Gastroesophageal sphincter (tissue), 4 donors: ENCODE measurements at regions not wholly inside any gene's neighbourhood (a gene's known extent, or its start where the extent isn't known, plus 50 kb on each side); places are given as distances from the start of the nearest gene placed in this dataset.

ENCODE experiments used
- ATAC-seq: fragments of 150-250 bp; one replicate; pipeline ENCODE4 v1.9.1; 2016; ENCODE audit warnings: mild to moderate bottlenecking, moderate library complexity
- H3K27ac ChIP-seq, 4 donors: fragments of 200-600 bp; sonication (generic) in 3 of 4; 1 replicate in 3 of 4; 2 replicates in 1 of 4; pipeline ENCODE4 v1.5.1; 2016 to 2019
- H3K27me3 ChIP-seq: fragments of 200-600 bp; sonication (generic); one replicate; pipeline ENCODE4 v1.5.1; 2019
- H3K36me3 ChIP-seq, 2 donors: fragments of 200-600 bp; sonication (generic); one replicate each; pipeline ENCODE4 v1.5.1; 2019; ENCODE audit warnings: control low read depth in 1 of 2
- H3K4me1 ChIP-seq, 3 donors: fragments of 200-600 bp; sonication (generic); 1 replicate in 2 of 3; 2 replicates in 1 of 3; pipeline ENCODE4 v1.5.1; 2016 to 2019; ENCODE audit warnings: control low read depth in 2 of 3
- H3K4me3 ChIP-seq, 2 donors: fragments of 200-600 bp; sonication (generic); one replicate each; pipeline ENCODE4 v1.5.1; 2019; ENCODE audit warnings: mild to moderate bottlenecking in 1 of 2, moderate library complexity in 1 of 2
- H3K9me3 ChIP-seq, 3 donors: fragments of 200-600 bp; sonication (generic); one replicate each; pipeline ENCODE4 v1.5.1; 2017 to 2019; ENCODE audit warnings: control low read depth in 2 of 3
- CTCF ChIP-seq, 4 experiments: fragments of 200-600 bp in 2 of 4; fragments of 450-650 bp in 2 of 4; sonication (generic) in 1 of 4; IDR thresholded peaks; one replicate each; pipeline ENCODE4 v1.5.1; 2017 to 2019; ENCODE audit warnings: antibody characterized with exemption in 4 of 4, mild to moderate bottlenecking in 2 of 4, moderate library complexity in 2 of 4
- EP300 ChIP-seq: sonication (generic); formaldehyde crosslinking; IDR thresholded peaks from one replicate; pipeline ENCODE4 v1.6.1; 2017; ENCODE audit warnings: antibody characterized with exemption, mild to moderate bottlenecking
- POLR2A ChIP-seq, 2 donors: fragments of 450-650 bp; IDR thresholded peaks; one replicate each; pipeline ENCODE4 v1.6.1; 2017; ENCODE audit warnings: antibody characterized with exemption in 2 of 2, mild to moderate bottlenecking in 2 of 2, moderate library complexity in 1 of 2
- POLR2AphosphoS5 ChIP-seq: sonication (generic); formaldehyde crosslinking; IDR thresholded peaks from one replicate; pipeline ENCODE4 v1.6.1; 2017; ENCODE audit warnings: antibody characterized with exemption
- WGBS, 2 donors: methylation state at CpG; one replicate each; pipeline ENCODE4 v1.1.5; 2018; ENCODE audit warnings: low coverage in 1 of 2; 5-methylcytosine and 5-hydroxymethylcytosine counted together

- H3K27me3 ChIP-seq: no peaks in the 10 kb centered on the region
- no peak overlapping the region for H3K27ac ChIP-seq
- WGBS, 2 donors: 96 to 100% methylated on average over 3 of the region's 3 CpGs
- ATAC-seq: no peak
- no peak for TF ChIP-seq POLR2A (IDR thresholded peaks at IDR 0.05)
- no peak for TF ChIP-seq CTCF (IDR thresholded peaks at IDR 0.05)
- no peak for TF ChIP-seq POLR2AphosphoS5
- TF ChIP-seq EP300: no peak
- no peaks in the 10 kb centered on the region for H3K36me3 ChIP-seq
- no peaks in the 10 kb centered on the region for H3K9me3 ChIP-seq
- H3K4me3 ChIP-seq: no peak overlapping the region
- H3K4me1 ChIP-seq: no peaks in the 10 kb centered on the region
These were observed 266.5 kb upstream of the CCDC54 start for GRCh38 chr3:107110596-107111305.

DNA sequence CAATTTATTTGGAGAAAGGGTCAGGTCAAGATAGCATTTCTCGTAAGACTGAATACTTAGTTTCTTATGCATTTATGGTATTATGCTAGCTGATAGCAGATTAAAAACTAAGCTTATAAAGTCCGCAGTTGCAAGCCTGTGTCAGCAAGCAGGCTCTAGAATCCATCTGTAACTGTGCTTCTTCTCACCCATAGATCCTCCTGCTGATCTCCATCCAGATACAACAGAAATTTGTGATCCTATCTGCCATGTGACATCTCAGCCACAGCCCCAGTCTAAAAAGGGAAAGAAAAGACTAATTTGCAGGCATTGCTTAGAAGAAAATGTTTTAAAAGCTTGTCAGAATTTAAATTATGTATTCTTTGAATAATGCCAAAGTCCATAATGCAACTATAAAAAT, 265.4 kb upstream of the CCDC54 start:
- H3K27me3 ChIP-seq: no peaks in the 10 kb centered on the region
- no peak overlapping the region for H3K4me3 ChIP-seq
- H3K4me1 ChIP-seq: no peaks in the 10 kb centered on the region
- TF ChIP-seq POLR2A (IDR thresholded peaks at IDR 0.05) (no peak), CTCF (IDR thresholded peaks at IDR 0.05) (no peak), POLR2AphosphoS5 (no peak), EP300 (no peak)
- H3K27ac ChIP-seq: no peak overlapping the region
- no peaks in the 10 kb centered on the region for H3K9me3 ChIP-seq
- no peaks in the 10 kb centered on the region for H3K36me3 ChIP-seq
- WGBS, 2 donors: 91 to 94% methylated on average over 2 of the region's 2 CpGs
- no peak for ATAC-seq

- no peak overlapping the region for H3K27ac ChIP-seq
- no peak for ATAC-seq
- TF ChIP-seq POLR2A (IDR thresholded peaks at IDR 0.05) (no peak), CTCF (IDR thresholded peaks at IDR 0.05) (no peak), POLR2AphosphoS5 (no peak), EP300 (no peak)
- no peaks in the 10 kb centered on the region for H3K27me3 ChIP-seq
- H3K36me3 ChIP-seq: no peaks in the 10 kb centered on the region
- H3K4me1 ChIP-seq: no peaks in the 10 kb centered on the region
- H3K9me3 ChIP-seq: no peaks in the 10 kb centered on the region
- 67 to 77% methylated on average over 1 of the region's 1 CpG for WGBS, 2 donors
- no peak overlapping the region for H3K4me3 ChIP-seq
These were observed 264.9 kb upstream of the CCDC54 start for GRCh38 chr3:107112356-107112755.

DNA sequence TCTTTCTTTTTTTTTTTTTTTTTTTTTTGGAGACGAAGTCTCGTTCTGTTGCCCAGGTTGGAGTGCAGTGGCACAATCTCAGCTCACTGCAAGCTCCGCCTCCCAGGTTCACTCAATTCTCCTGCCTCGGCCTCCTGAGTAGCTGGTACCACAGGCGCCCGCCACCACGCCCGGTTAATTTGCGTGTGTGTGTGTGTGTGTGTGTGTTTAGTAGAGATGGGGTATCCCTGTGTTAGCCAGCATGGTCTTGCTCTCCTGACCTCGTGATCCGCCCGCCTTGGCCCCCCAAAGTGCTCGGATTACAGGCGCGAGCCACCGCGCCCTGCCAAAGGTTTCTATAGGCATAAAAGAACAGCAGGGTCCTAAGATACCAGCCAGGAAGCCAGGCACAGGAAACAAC, 261.0 kb upstream of the CCDC54 start:
- Histone ChIP-seq H3K4me1 (peaks cover 0 to 16% (median 0%) of the 10 kb centered on the region in 3 donors), H3K27ac (no peak overlapping the region), H3K4me3 (no peak overlapping the region), H3K27me3 (no peaks in the 10 kb centered on the region), H3K36me3 (no peaks in the 10 kb centered on the region), H3K9me3 (no peaks in the 10 kb centered on the region)
- 71% methylated on average over 4 of the region's 17 CpGs; no CpG with 5 or more reads in 1 of the 2 donors for WGBS, 2 donors
- TF ChIP-seq CTCF (IDR thresholded peaks at IDR 0.05): no peak
- no peak for TF ChIP-seq POLR2AphosphoS5
- no peak for TF ChIP-seq POLR2A (IDR thresholded peaks at IDR 0.05)
- no peak for TF ChIP-seq EP300
- ATAC-seq: no peak

DNA sequence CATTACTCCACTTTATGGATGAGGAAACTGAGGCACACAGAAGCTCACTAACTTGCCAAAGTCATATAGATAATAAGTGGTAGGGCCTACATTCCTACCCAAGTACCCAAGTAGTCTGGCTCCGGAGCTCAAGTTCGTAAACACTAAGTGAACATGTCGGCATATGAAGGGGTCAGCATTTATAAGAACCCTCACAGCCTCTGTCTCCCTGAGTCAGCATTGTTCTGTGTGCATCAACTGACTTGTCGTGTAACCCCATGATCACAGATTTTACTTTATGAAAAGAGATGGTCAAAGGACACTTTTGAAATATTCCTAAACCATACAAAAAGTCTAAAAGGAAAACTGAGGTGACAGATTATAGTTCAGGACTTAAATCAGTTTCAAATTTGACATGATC, 260.1 kb upstream of the CCDC54 start:
- no peak for ATAC-seq

More for the DNA sequence above, 260.1 kb upstream of the CCDC54 start:
- peaks cover 0 to 16% (median 0%) of the 10 kb centered on the region in 3 donors for H3K4me1 ChIP-seq
- H3K9me3 ChIP-seq: no peaks in the 10 kb centered on the region
- no peak overlapping the region for H3K4me3 ChIP-seq
- 96% methylated on average over 4 of the region's 4 CpGs; no CpG with 5 or more reads in 1 of the 2 donors for WGBS, 2 donors
- H3K27ac ChIP-seq: no peak overlapping the region
- H3K36me3 ChIP-seq: no peaks in the 10 kb centered on the region
- H3K27me3 ChIP-seq: no peaks in the 10 kb centered on the region
- TF ChIP-seq POLR2A (IDR thresholded peaks at IDR 0.05): no peak
- TF ChIP-seq POLR2AphosphoS5: no peak
- TF ChIP-seq CTCF (IDR thresholded peaks at IDR 0.05): no peak
- no peak for TF ChIP-seq EP300
